Endothelial cell of umbilical vein (primary cell): ENCODE measurements at regions not wholly inside any gene's neighbourhood (a gene's known extent, or its start where the extent isn't known, plus 50 kb on each side); places are given as distances from the start of the nearest gene placed in this dataset.

ENCODE experiments used
- BruUV-seq: library from RNA; stranded (reverse); fragments of 400-500 nt; replicated peaks from 2 replicates; lab custom pipeline; 2021; lab: Mats Ljungman, UMichigan
- CTCF ChIA-PET: fragments of 300-600, 350-600 bp; sonication (Branson Sonifier 250); formaldehyde crosslinking; loops from one replicate; lab custom pipeline; 2021; ENCODE audit warnings: antibody characterized with exemption, inconsistent platforms; lab: Charles Lee
- POLR2A ChIA-PET: fragments of 300-600, 350-600 bp; sonication (Branson Sonifier 250); formaldehyde crosslinking; loops from one replicate; lab custom pipeline; 2021; ENCODE audit warnings: antibody characterized with exemption, inconsistent platforms; lab: Charles Lee
- DNase-seq: peaks from one replicate; pipeline ENCODE4 v3.0.0-alpha.2; 2011; ENCODE audit warnings: low read depth, low spot score
- FAIRE-seq: peaks from 2 replicates; lab custom pipeline; 2011; peaks lifted over from hg19 to GRCh38; lab: Jason Lieb, UNC
- H2AFZ ChIP-seq: 2 replicates; pipeline ENCODE4 v1.6.0; 2012; ENCODE audit warnings: low read depth, low read length, control low read depth, inconsistent platforms
- H3K27ac ChIP-seq: 2 replicates; pipeline ENCODE4 v1.5.1; 2011; ENCODE audit warnings: low read depth, mild to moderate bottlenecking, control low read depth, low read length, moderate library complexity; ENCODE audit not compliant: insufficient read depth
- H3K27me3 ChIP-seq, 2 experiments: 2 replicates each; pipeline versions ENCODE4 v1.6.0 to v1.6.1; 2011; ENCODE audit warnings: low read length in 2 of 2, mixed read lengths in 1 of 2; ENCODE audit not compliant: control insufficient read depth in 2 of 2, insufficient read depth in 2 of 2
- H3K36me3 ChIP-seq, 2 experiments: 2 replicates in 1 of 2; 3 replicates in 1 of 2; pipeline ENCODE4 v1.5.1; 2011; ENCODE audit warnings: low read length in 2 of 2, mild to moderate bottlenecking in 1 of 2, moderate library complexity in 1 of 2; ENCODE audit not compliant: control insufficient read depth in 2 of 2, insufficient read depth in 2 of 2; ENCODE audit errors: extremely low read depth in 1 of 2
- H3K4me1 ChIP-seq: 3 replicates; pipeline ENCODE4 v1.5.1; 2011; ENCODE audit warnings: mild to moderate bottlenecking, low read length; ENCODE audit not compliant: control insufficient read depth, insufficient read depth; ENCODE audit errors: extremely low read depth
- H3K4me2 ChIP-seq: 2 replicates; pipeline ENCODE4 v1.6.1; 2011; ENCODE audit warnings: low read length, control low read depth, mixed read lengths; ENCODE audit not compliant: insufficient read depth
- H3K4me3 ChIP-seq, 3 experiments: fragments of 200-600 bp in 1 of 3; sonication (generic), shearing (Covaris generic) in 1 of 3; replicated peaks in 1 of 3; 2 replicates each; pipeline ENCODE4 v1.5.1; 2011 to 2016; ENCODE audit warnings: control low read depth in 3 of 3, low read length in 3 of 3, mild to moderate bottlenecking in 2 of 3, inconsistent platforms in 1 of 3, low read depth in 1 of 3, moderate library complexity in 1 of 3; ENCODE audit not compliant: insufficient read depth in 1 of 3
- H3K79me2 ChIP-seq: 2 replicates; pipeline ENCODE4 v1.6.0; 2012; ENCODE audit warnings: low read length, inconsistent platforms; ENCODE audit not compliant: control insufficient read depth, insufficient read depth
- H3K9ac ChIP-seq: replicated peaks from 2 replicates; pipeline ENCODE3; 2011; ENCODE audit warnings: low read length, control low read depth; ENCODE audit not compliant: insufficient read depth; ENCODE audit errors: extremely low read depth
- H3K9me1 ChIP-seq: replicated peaks from 3 replicates; pipeline ENCODE4 v1.6.0; 2011; ENCODE audit warnings: mild to moderate bottlenecking, low read length; ENCODE audit not compliant: control insufficient read depth, insufficient read depth; ENCODE audit errors: extremely low read depth
- H3K9me3 ChIP-seq: replicated peaks from 2 replicates; pipeline ENCODE4 v1.5.1; 2012; ENCODE audit warnings: low read length, inconsistent platforms; ENCODE audit not compliant: control insufficient read depth, insufficient read depth
- H4K20me1 ChIP-seq: replicated peaks from 2 replicates; pipeline ENCODE3; 2011; ENCODE audit warnings: mild to moderate bottlenecking, low read length; ENCODE audit not compliant: control insufficient read depth, insufficient read depth; ENCODE audit errors: extremely low read depth
- CTCF ChIP-seq, 2 donors: IDR thresholded peaks; 1 replicate in 1 of 2; 2 replicates in 1 of 2; pipeline ENCODE4 v1.5.1; 2011; ENCODE audit warnings: low read length in 2 of 2, mild to moderate bottlenecking in 2 of 2, moderate library complexity in 2 of 2, control low read depth in 1 of 2, inconsistent platforms in 1 of 2, low read depth in 1 of 2; ENCODE audit not compliant: insufficient read depth in 1 of 2; ENCODE audit errors: extremely low read depth in 1 of 2
- EZH2 ChIP-seq: IDR thresholded peaks from 2 replicates; pipeline ENCODE4 v1.6.1; 2012; ENCODE audit warnings: borderline replicate concordance, low read depth, mild to moderate bottlenecking, moderate library complexity, low read length, inconsistent platforms; ENCODE audit not compliant: severe bottlenecking
- FOS ChIP-seq: IDR thresholded peaks from 2 replicates; pipeline ENCODE4 v1.6.1; 2011; ENCODE audit warnings: mild to moderate bottlenecking, low read length, moderate library complexity, borderline replicate concordance; ENCODE audit not compliant: insufficient read depth
- GATA2 ChIP-seq: IDR thresholded peaks from 2 replicates; pipeline ENCODE4 v1.7.0; 2011; ENCODE audit warnings: low read depth, mild to moderate bottlenecking, moderate library complexity, mixed read lengths, low read length; ENCODE audit not compliant: insufficient read length, insufficient read depth
- JUN ChIP-seq: IDR thresholded peaks from 2 replicates; pipeline ENCODE4 v1.6.1; 2011; ENCODE audit warnings: borderline replicate concordance, low read depth; ENCODE audit not compliant: insufficient read length, insufficient read depth
- MAX ChIP-seq: IDR thresholded peaks from 2 replicates; pipeline ENCODE4 v1.6.1; 2011; ENCODE audit not compliant: insufficient read depth, insufficient read length
- MYC ChIP-seq: IDR thresholded peaks from one replicate; pipeline ENCODE4 v1.6.1; 2011; ENCODE audit warnings: mild to moderate bottlenecking, low read depth, low read length
- POLR2A ChIP-seq: IDR thresholded peaks from 2 replicates; pipeline ENCODE4 v1.6.1; 2012; ENCODE audit warnings: low read depth, mild to moderate bottlenecking, control low read depth, low read length
- POLR2AphosphoS5 ChIP-seq: IDR thresholded peaks from 2 replicates; pipeline ENCODE4 v1.6.1; 2012; ENCODE audit warnings: low read depth, mild to moderate bottlenecking, control low read depth, low read length, moderate library complexity; ENCODE audit not compliant: insufficient read depth
- dilution Hi-C: fragments of 300-500 bp; cut with MboI; formaldehyde crosslinking; loops from one replicate; pipeline ENCODE4 v1.15.0; 2019; ENCODE audit warnings: low sequenced_read_pairs; ENCODE audit not compliant: extremely low pct_ligation_motif_present
- intact Hi-C: fragments of 100-400 bp; cut with micrococcal nuclease; formaldehyde crosslinking; loops from one replicate; pipeline ENCODE4 v1.10.0; 2022

- no peaks in the 10 kb centered on the region for H3K36me3 ChIP-seq
- no peak overlapping the region for H3K4me2 ChIP-seq
- POLR2A ChIA-PET, result no interaction called here
- CTCF ChIA-PET, result no interaction called here
- TF ChIP-seq MAX (no peak), POLR2A (no peak), CTCF (IDR thresholded peaks at IDR 0.05; ENCODE audit: extremely low read depth in 1 of 2, insufficient read depth in 1 of 2, low read depth in 1 of 2, low read length in 2 of 2) (no peak), MYC (no peak), POLR2AphosphoS5 (no peak), GATA2 (no peak), EZH2 (no peak), JUN (no peak), FOS (no peak)
- no peak overlapping the region for H2AFZ ChIP-seq
- H3K4me1 ChIP-seq, result no peaks in the 10 kb centered on the region
- intact Hi-C loops, result no loop called here
- H3K27ac ChIP-seq, result no peak overlapping the region
- H3K9me1 ChIP-seq, result no peaks in the 10 kb centered on the region
- no peaks in the 10 kb centered on the region for H4K20me1 ChIP-seq
- H3K9me3 ChIP-seq, result no peaks in the 10 kb centered on the region
- DNase-seq, result no peak
- no peaks in the 10 kb centered on the region for H3K27me3 ChIP-seq
- no peak overlapping the region for H3K9ac ChIP-seq
- no peaks in the 10 kb centered on the region for H3K79me2 ChIP-seq
- H3K4me3 ChIP-seq, result no peak overlapping the region
- dilution Hi-C loops, result no loop called here
- no peak for FAIRE-seq
- no TSS peak for BruUV-seq
Observed at GRCh38 chr6:14263881-14264424, 146.4 kb downstream of the CD83 start.
